ENCODE measurements at regions not wholly inside any gene's neighbourhood (a gene's known extent, or its start where the extent isn't known, plus 50 kb on each side); places are given as distances from the start of the nearest gene placed in this dataset.

GRCh38 chr14:38554026-38554425, 298.1 kb upstream of the CLEC14A start:
- TF ChIP-seq CTCF (IDR thresholded peaks at IDR 0.05) (no peak), TCF7L2 (IDR thresholded peaks at IDR 0.05; ENCODE audit: low read depth, low read length) (no peak), POLR2AphosphoS5 (IDR thresholded peaks at IDR 0.05; ENCODE audit: low read depth, low read length) (no peak), REST (IDR thresholded peaks at IDR 0.05; ENCODE audit: insufficient read depth in 1 of 2, low read depth in 2 of 2, low read length in 1 of 2) (no peak), SIN3A (IDR thresholded peaks at IDR 0.05; ENCODE audit: borderline replicate concordance, insufficient read depth, low read depth, low read length) (no peak)

Measured in Panc1 (cell line).